ENCODE measurements at regions not wholly inside any gene's neighbourhood (a gene's known extent, or its start where the extent isn't known, plus 50 kb on each side); places are given as distances from the start of the nearest gene placed in this dataset.

- H3K27ac Mint-ChIP-seq = no peak overlapping the region
- no peaks in the 10 kb centered on the region for H3F3A ChIP-seq (ENCODE audit: low read depth)
- no peaks in the 10 kb centered on the region for H4K20me1 ChIP-seq (ENCODE audit: low read depth)
- H3K4me3 Mint-ChIP-seq = no peak overlapping the region
- no peak overlapping the region for H3K9ac ChIP-seq
- no peaks in the 10 kb centered on the region for H3K79me2 ChIP-seq (ENCODE audit: low read depth)
- H3K36me3 Mint-ChIP-seq = no peaks in the 10 kb centered on the region
- H3K4me1 ChIP-seq = no peaks in the 10 kb centered on the region
- H3K27me3 Mint-ChIP-seq (ENCODE audit: insufficient read depth, low read depth) = peaks cover 8% of the 10 kb centered on the region
- peaks cover 23% of the 10 kb centered on the region for H3K9me3 Mint-ChIP-seq
- H3K36me3 ChIP-seq = no peaks in the 10 kb centered on the region
- no peak overlapping the region for H2AFZ ChIP-seq (replicated peaks)
- H3K27me3 ChIP-seq = no peaks in the 10 kb centered on the region
- no peak overlapping the region for H3K4me3 ChIP-seq
- no peak overlapping the region for H3K27ac ChIP-seq
- H3K4me2 ChIP-seq = no peak overlapping the region
- H3K9me3 ChIP-seq (ENCODE audit: low read depth) = no peaks in the 10 kb centered on the region
- no peaks in the 10 kb centered on the region for H3K4me1 Mint-ChIP-seq
- no peak for DNase-seq (ENCODE audit: low spot score)
- no peak for TF ChIP-seq CTCF (IDR thresholded peaks at IDR 0.05)
- no peak for TF ChIP-seq EZH2phosphoT487 (IDR thresholded peaks at IDR 0.05)
- no peak for TF ChIP-seq EZH2 (IDR thresholded peaks at IDR 0.05)
Measured at GRCh38 chr1:30477588-30477987, 245.8 kb downstream of the MATN1 start.

- no peaks in the 10 kb centered on the region for H3K27me3 ChIP-seq
- H3K4me1 Mint-ChIP-seq = no peaks in the 10 kb centered on the region
- TF ChIP-seq EZH2 (IDR thresholded peaks at IDR 0.05) (no peak), CTCF (IDR thresholded peaks at IDR 0.05) (no peak), EZH2phosphoT487 (IDR thresholded peaks at IDR 0.05) (no peak)
Measured at GRCh38 chr1:30476911-30477459, 246.4 kb downstream of the MATN1 start.

GRCh38 chr1:30476476-30476875 lies 246.9 kb downstream of the MATN1 start:
- no peaks in the 10 kb centered on the region for H3K36me3 ChIP-seq
- no peak overlapping the region for H2AFZ ChIP-seq (replicated peaks)
- peaks cover 8% of the 10 kb centered on the region for H3K27me3 Mint-ChIP-seq (ENCODE audit: insufficient read depth, low read depth)
- no peaks in the 10 kb centered on the region for H3F3A ChIP-seq (ENCODE audit: low read depth)
- no peaks in the 10 kb centered on the region for H3K9me3 ChIP-seq (ENCODE audit: low read depth)
- H3K4me1 Mint-ChIP-seq = no peaks in the 10 kb centered on the region
- H3K4me2 ChIP-seq = no peak overlapping the region
- H3K36me3 Mint-ChIP-seq = no peaks in the 10 kb centered on the region
- peaks cover 15% of the 10 kb centered on the region for H3K9me3 Mint-ChIP-seq
- no peak overlapping the region for H3K27ac ChIP-seq
- TF ChIP-seq EZH2phosphoT487 (IDR thresholded peaks at IDR 0.05) (no peak), CTCF (IDR thresholded peaks at IDR 0.05) (no peak), EZH2 (IDR thresholded peaks at IDR 0.05) (no peak)
- H3K4me3 ChIP-seq = no peak overlapping the region
- H3K4me1 ChIP-seq = no peaks in the 10 kb centered on the region
- H3K27me3 ChIP-seq = no peaks in the 10 kb centered on the region
- no peak overlapping the region for H3K9ac ChIP-seq
- no peaks in the 10 kb centered on the region for H3K79me2 ChIP-seq (ENCODE audit: low read depth)
- H3K4me3 Mint-ChIP-seq = no peak overlapping the region
- no peak overlapping the region for H3K27ac Mint-ChIP-seq
- no peak for DNase-seq (ENCODE audit: low spot score)
- no peaks in the 10 kb centered on the region for H4K20me1 ChIP-seq (ENCODE audit: low read depth)

More at GRCh38 chr1:30476911-30477459, 246.4 kb downstream of the MATN1 start:
- Histone ChIP-seq H2AFZ (replicated peaks) (no peak overlapping the region), H3K4me3 (no peak overlapping the region), H3K4me1 (no peaks in the 10 kb centered on the region), H3K36me3 (no peaks in the 10 kb centered on the region), H3K79me2 (ENCODE audit: low read depth) (no peaks in the 10 kb centered on the region), H3F3A (ENCODE audit: low read depth) (no peaks in the 10 kb centered on the region), H3K9ac (no peak overlapping the region), H4K20me1 (ENCODE audit: low read depth) (no peaks in the 10 kb centered on the region), H3K9me3 (ENCODE audit: low read depth) (no peaks in the 10 kb centered on the region), H3K27ac (no peak overlapping the region), H3K4me2 (no peak overlapping the region)
- H3K27me3 Mint-ChIP-seq (ENCODE audit: insufficient read depth, low read depth) = peaks cover 8% of the 10 kb centered on the region
- H3K9me3 Mint-ChIP-seq = peaks cover 20% of the 10 kb centered on the region
- no peak overlapping the region for H3K4me3 Mint-ChIP-seq
- no peaks in the 10 kb centered on the region for H3K36me3 Mint-ChIP-seq
- no peak overlapping the region for H3K27ac Mint-ChIP-seq
- no peak for DNase-seq (ENCODE audit: low spot score)

Measured in neural progenitor cell (in vitro differentiated cells).